HCT116 (cell line): ENCODE measurements at regions not wholly inside any gene's neighbourhood (a gene's known extent, or its start where the extent isn't known, plus 50 kb on each side); places are given as distances from the start of the nearest gene placed in this dataset.

Source experiments
- ATAC-seq: fragments of 200-7000 bp; cut with Tn5 transposase; 2 replicates; pipeline ENCODE4 v1.9.1; 2020; ENCODE audit warnings: mild to moderate bottlenecking, moderate library complexity
- BruUV-seq: library from RNA; stranded (reverse); fragments of 400-500 nt; replicated peaks from 2 replicates; lab custom pipeline; 2021; lab: Mats Ljungman, UMichigan
- CTCF ChIA-PET: fragments of 300-600 bp; sonication (Branson Sonifier 250); formaldehyde crosslinking; loops from one replicate; lab custom pipeline; 2021; ENCODE audit warnings: antibody characterized with exemption; lab: Charles Lee
- POLR2A ChIA-PET: fragments of 300-600, 350-600 bp; sonication (Branson Sonifier 250); formaldehyde crosslinking; loops from one replicate; lab custom pipeline; 2021; ENCODE audit warnings: antibody characterized with exemption; lab: Charles Lee
- RAD21 ChIA-PET, 2 experiments: fragments of 300-600 bp; sonication (Branson Sonifier 250); formaldehyde crosslinking; loops; one replicate each; lab custom pipeline; 2023; ENCODE audit warnings: low total read pairs in 2 of 2; ENCODE audit not compliant: uncharacterized antibody in 2 of 2, unreplicated experiment in 2 of 2, low non-redundant PET in 1 of 2; lab: Charles Lee
- DNase-seq: peaks from one replicate; pipeline ENCODE4 v3.0.0-alpha.2; 2010; ENCODE audit warnings: low read depth, low spot score
- H2AFZ ChIP-seq: fragments of 200-600 bp; shearing (Covaris generic), sonication (generic); 2 replicates; pipeline ENCODE4 v1.6.1; 2017; ENCODE audit warnings: low read depth, mixed run types, mixed read lengths, antibody characterized with exemption, low read length; ENCODE audit not compliant: poor library complexity, severe bottlenecking
- H3K27ac ChIP-seq: 2 replicates; pipeline ENCODE4 v1.5.1; 2012; ENCODE audit warnings: low read depth, low read length
- H3K27me3 ChIP-seq: fragments of 200-600 bp; sonication (generic); 2 replicates; pipeline ENCODE4 v1.6.1; 2016; ENCODE audit warnings: mixed run types, low read length, mixed read lengths; ENCODE audit not compliant: insufficient read depth
- H3K36me3 ChIP-seq, 2 experiments: fragments of 200-500 bp in 1 of 2; fragments of 200-600 bp in 1 of 2; sonication (Bioruptor generic) in 1 of 2; sonication (generic) in 1 of 2; 2 replicates each; pipeline versions ENCODE4 v1.5.1 to v1.6.1; 2014 to 2016; ENCODE audit warnings: low read length in 2 of 2, inconsistent platforms in 1 of 2, mixed read lengths in 1 of 2, mixed run types in 1 of 2; ENCODE audit not compliant: insufficient read depth in 2 of 2, control insufficient read depth in 1 of 2
- H3K4me1 ChIP-seq, 2 experiments: fragments of 200-600 bp in 1 of 2; sonication (generic) in 1 of 2; 2 replicates each; pipeline versions ENCODE4 v1.5.1 to v1.6.1; 2012 to 2017; ENCODE audit warnings: low read length in 2 of 2, inconsistent platforms in 1 of 2, mild to moderate bottlenecking in 1 of 2, mixed read lengths in 1 of 2, mixed run types in 1 of 2, moderate library complexity in 1 of 2; ENCODE audit not compliant: insufficient read depth in 2 of 2, control insufficient read depth in 1 of 2
- H3K4me2 ChIP-seq: fragments of 200-600 bp; sonication (generic); 2 replicates; pipeline ENCODE4 v1.6.1; 2017; ENCODE audit warnings: mixed run types, low read length, mixed read lengths
- H3K4me3 ChIP-seq, 2 experiments: fragments of 200-600 bp in 1 of 2; sonication (generic) in 1 of 2; replicated peaks in 1 of 2; 2 replicates each; pipeline ENCODE4 v1.5.1; 2011 to 2016; ENCODE audit warnings: low read length in 2 of 2, control low read depth in 1 of 2, low read depth in 1 of 2, mild to moderate bottlenecking in 1 of 2, mixed read lengths in 1 of 2, mixed run types in 1 of 2
- H3K79me2 ChIP-seq: fragments of 200-600 bp; sonication (generic); 2 replicates; pipeline ENCODE4 v1.6.1; 2017; ENCODE audit warnings: mild to moderate bottlenecking, mixed run types, low read length, moderate library complexity, mixed read lengths; ENCODE audit not compliant: insufficient read depth
- H3K9ac ChIP-seq: fragments of 200-600 bp; sonication (generic); 2 replicates; pipeline ENCODE4 v1.6.1; 2016; ENCODE audit warnings: low read length, mixed read lengths
- H3K9me2 ChIP-seq: fragments of 200-600 bp; sonication (generic), shearing (Covaris generic); 2 replicates; pipeline ENCODE4 v1.6.1; 2017; ENCODE audit warnings: mixed run types, mild to moderate bottlenecking, moderate library complexity; ENCODE audit not compliant: insufficient read depth
- H3K9me3 ChIP-seq, 2 experiments: fragments of 200-500 bp in 1 of 2; fragments of 200-600 bp in 1 of 2; sonication (Bioruptor generic) in 1 of 2; sonication (generic) in 1 of 2; 2 replicates each; pipeline ENCODE4 v1.6.1; 2014 to 2017; ENCODE audit warnings: low read length in 2 of 2, mixed read lengths in 2 of 2, inconsistent platforms in 1 of 2, low read depth in 1 of 2, mild to moderate bottlenecking in 1 of 2, mixed run types in 1 of 2, moderate library complexity in 1 of 2; ENCODE audit not compliant: control insufficient read depth in 1 of 2, insufficient read depth in 1 of 2
- H4K20me1 ChIP-seq: fragments of 200-600 bp; sonication (generic), shearing (Covaris generic); 2 replicates; pipeline ENCODE4 v1.6.1; 2017; ENCODE audit warnings: mixed run types, mild to moderate bottlenecking, moderate library complexity; ENCODE audit not compliant: insufficient read depth
- CTCF ChIP-seq, 3 experiments: fragments of 200-600 bp in 1 of 3; sonication (generic) in 1 of 3; IDR thresholded peaks in 2 of 3; conservative IDR thresholded peaks in 1 of 3; 2 replicates each; pipeline ENCODE4 v1.5.1; 2012 to 2017; ENCODE audit warnings: low read depth in 2 of 3, low read length in 2 of 3, antibody characterized with exemption in 1 of 3, borderline replicate concordance in 1 of 3, control low read depth in 1 of 3, mild to moderate bottlenecking in 1 of 3, mixed read lengths in 1 of 3, mixed run types in 1 of 3, moderate library complexity in 1 of 3; ENCODE audit not compliant: insufficient read depth in 1 of 3
- ELF1 ChIP-seq: IDR thresholded peaks from 2 replicates; pipeline ENCODE4 v1.6.1; 2012; ENCODE audit warnings: low read depth, borderline replicate concordance
- EZH2 ChIP-seq: fragments of 200-600 bp; sonication (generic); IDR thresholded peaks from 2 replicates; pipeline ENCODE4 v1.6.1; 2017; ENCODE audit warnings: antibody characterized with exemption, mixed run types
- EZH2phosphoT487 ChIP-seq: fragments of 200-600 bp; IDR thresholded peaks from 2 replicates; pipeline ENCODE4 v1.6.1; 2018; ENCODE audit warnings: antibody characterized with exemption, borderline replicate concordance
- FOSL1 ChIP-seq: IDR thresholded peaks from 2 replicates; pipeline ENCODE4 v1.6.1; 2012; ENCODE audit warnings: low read depth
- MAX ChIP-seq: IDR thresholded peaks from 2 replicates; pipeline ENCODE4 v1.6.1; 2012
- POLR2AphosphoS5 ChIP-seq: IDR thresholded peaks from 2 replicates; pipeline ENCODE4 v1.6.1; 2011; ENCODE audit warnings: mild to moderate bottlenecking, low read depth, low read length, moderate library complexity
- RAD21 ChIP-seq: IDR thresholded peaks from 2 replicates; pipeline ENCODE4 v1.6.1; 2012; ENCODE audit warnings: low read depth, mild to moderate bottlenecking
- SP1 ChIP-seq: IDR thresholded peaks from 2 replicates; pipeline ENCODE4 v1.6.1; 2012; ENCODE audit warnings: low read depth
- SRF ChIP-seq: IDR thresholded peaks from 2 replicates; pipeline ENCODE4 v1.6.1; 2012; ENCODE audit warnings: low read depth
- TCF7L2 ChIP-seq: IDR thresholded peaks from 2 replicates; pipeline ENCODE4 v1.7.0; 2011; ENCODE audit warnings: borderline replicate concordance, inconsistent platforms; ENCODE audit not compliant: insufficient read depth, insufficient read length; ENCODE audit errors: extremely low read depth
- ZFX ChIP-seq: fragments of 450-650 bp; IDR thresholded peaks from 2 replicates; pipeline ENCODE4 v1.6.1; 2017
- intact Hi-C: fragments of 100-400 bp; cut with micrococcal nuclease; formaldehyde crosslinking; loops from 2 replicates; pipeline ENCODE4 v1.10.0; 2022
- TF ChIP-seq, protein P1 (sequence below): IDR thresholded peaks from 2 replicates; pipeline ENCODE4 v1.6.1; 2011; ENCODE audit warnings: mild to moderate bottlenecking, low read length, moderate library complexity; ENCODE audit not compliant: insufficient replicate concordance; ENCODE audit errors: extremely low read depth
- TF ChIP-seq, protein P2 (sequence below): IDR thresholded peaks from 2 replicates; pipeline ENCODE4 v1.6.1; 2012

- Histone ChIP-seq H3K27me3 (no peaks in the 10 kb centered on the region), H3K36me3 (no peaks in the 10 kb centered on the region), H3K27ac (no peak overlapping the region), H3K9ac (no peak overlapping the region), H3K9me2 (no peaks in the 10 kb centered on the region), H2AFZ (no peak overlapping the region), H3K9me3 (no peaks in the 10 kb centered on the region), H4K20me1 (no peaks in the 10 kb centered on the region), H3K4me1 (no peaks in the 10 kb centered on the region), H3K79me2 (no peaks in the 10 kb centered on the region), H3K4me3 (no peak overlapping the region), H3K4me2 (no peak overlapping the region)
- TF ChIP-seq TCF7L2, result no peak
- TF ChIP-seq SP1, result no peak
- TF ChIP-seq CTCF (IDR thresholded peaks at IDR 0.05 in 2 of 3, conservative IDR thresholded peaks at IDR 0.05 in 1 of 3; ENCODE audit: borderline replicate concordance in 1 of 3, insufficient read depth in 1 of 3, low read depth in 2 of 3, low read length in 2 of 3), result no peak
- TF ChIP-seq, protein P1, sequence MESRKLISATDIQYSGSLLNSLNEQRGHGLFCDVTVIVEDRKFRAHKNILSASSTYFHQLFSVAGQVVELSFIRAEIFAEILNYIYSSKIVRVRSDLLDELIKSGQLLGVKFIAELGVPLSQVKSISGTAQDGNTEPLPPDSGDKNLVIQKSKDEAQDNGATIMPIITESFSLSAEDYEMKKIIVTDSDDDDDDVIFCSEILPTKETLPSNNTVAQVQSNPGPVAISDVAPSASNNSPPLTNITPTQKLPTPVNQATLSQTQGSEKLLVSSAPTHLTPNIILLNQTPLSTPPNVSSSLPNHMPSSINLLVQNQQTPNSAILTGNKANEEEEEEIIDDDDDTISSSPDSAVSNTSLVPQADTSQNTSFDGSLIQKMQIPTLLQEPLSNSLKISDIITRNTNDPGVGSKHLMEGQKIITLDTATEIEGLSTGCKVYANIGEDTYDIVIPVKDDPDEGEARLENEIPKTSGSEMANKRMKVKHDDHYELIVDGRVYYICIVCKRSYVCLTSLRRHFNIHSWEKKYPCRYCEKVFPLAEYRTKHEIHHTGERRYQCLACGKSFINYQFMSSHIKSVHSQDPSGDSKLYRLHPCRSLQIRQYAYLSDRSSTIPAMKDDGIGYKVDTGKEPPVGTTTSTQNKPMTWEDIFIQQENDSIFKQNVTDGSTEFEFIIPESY, result no peak
- TF ChIP-seq ELF1, result no peak
- TF ChIP-seq ZFX, result no peak
- TF ChIP-seq, protein P2, sequence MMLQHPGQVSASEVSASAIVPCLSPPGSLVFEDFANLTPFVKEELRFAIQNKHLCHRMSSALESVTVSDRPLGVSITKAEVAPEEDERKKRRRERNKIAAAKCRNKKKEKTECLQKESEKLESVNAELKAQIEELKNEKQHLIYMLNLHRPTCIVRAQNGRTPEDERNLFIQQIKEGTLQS, result no peak
- no peak for TF ChIP-seq EZH2phosphoT487
- TF ChIP-seq POLR2AphosphoS5, result no peak
- TF ChIP-seq MAX, result no peak
- no peak for TF ChIP-seq SRF
- no peak for TF ChIP-seq RAD21
- no peak for TF ChIP-seq EZH2
- no peak for TF ChIP-seq FOSL1
- DNase-seq (no peak), ATAC-seq (no peak)
- no TSS peak for BruUV-seq
- ChIA-PET CTCF (no interaction called here), POLR2A (no interaction called here), RAD21 (no interaction called here)
- intact Hi-C loops, result no loop called here
Observed at GRCh38 chr13:50519866-50520265, 323.6 kb downstream of the DLEU7 start.
